ENCODE measurements at regions not wholly inside any gene's neighbourhood (a gene's known extent, or its start where the extent isn't known, plus 50 kb on each side); places are given as distances from the start of the nearest gene placed in this dataset.
"Not testable (repeated sequence)": the region's sequence is repeated elsewhere in the genome, so short reads cannot be mapped to it uniquely, and the experiment has no call there.

GRCh38 chr21:6157515-6157914 lies 4363.9 kb upstream of the TPTE start:
- not testable (repeated sequence) for TF ChIP-seq CTCF, POLR2A (IDR thresholded peaks at IDR 0.05)

All from thyroid gland (tissue), 4 donors.